Ishikawa (cell line): ENCODE measurements at regions not wholly inside any gene's neighbourhood (a gene's known extent, or its start where the extent isn't known, plus 50 kb on each side); places are given as distances from the start of the nearest gene placed in this dataset.

Experiments
- CEBPB ChIP-seq: IDR thresholded peaks from 2 replicates; pipeline ENCODE4 v1.6.1; 2012
- CREB1 ChIP-seq: IDR thresholded peaks from 2 replicates; pipeline ENCODE4 v1.6.1; 2012; ENCODE audit warnings: low read depth
- EGR1 ChIP-seq: IDR thresholded peaks from 2 replicates; pipeline ENCODE4 v1.6.1; 2012
- EP300 ChIP-seq: IDR thresholded peaks from 2 replicates; pipeline ENCODE4 v1.6.1; 2012; ENCODE audit warnings: borderline replicate concordance
- FOXM1 ChIP-seq: IDR thresholded peaks from 2 replicates; pipeline ENCODE4 v1.6.1; 2012; ENCODE audit warnings: low read depth, borderline replicate concordance
- MAX ChIP-seq: IDR thresholded peaks from 2 replicates; pipeline ENCODE4 v1.6.1; 2012
- NFIC ChIP-seq: IDR thresholded peaks from 2 replicates; pipeline ENCODE4 v1.6.1; 2012
- RAD21 ChIP-seq: IDR thresholded peaks from 2 replicates; pipeline ENCODE4 v1.6.1; 2012; ENCODE audit warnings: low read depth
- REST ChIP-seq: IDR thresholded peaks from 2 replicates; pipeline ENCODE4 v1.6.1; 2012; ENCODE audit warnings: low read depth, mild to moderate bottlenecking
- TAF1 ChIP-seq: IDR thresholded peaks from 2 replicates; pipeline ENCODE4 v1.6.1; 2012; ENCODE audit warnings: low read depth, mild to moderate bottlenecking
- TCF12 ChIP-seq: IDR thresholded peaks from 2 replicates; pipeline ENCODE4 v1.6.1; 2012; ENCODE audit warnings: low read depth
- TEAD4 ChIP-seq: IDR thresholded peaks from 2 replicates; pipeline ENCODE4 v1.6.1; 2012
- USF1 ChIP-seq: IDR thresholded peaks from 2 replicates; pipeline ENCODE4 v1.6.1; 2012
- YY1 ChIP-seq: IDR thresholded peaks from 2 replicates; pipeline ENCODE4 v1.6.1; 2012; ENCODE audit warnings: low read depth
- ZBTB7A ChIP-seq: IDR thresholded peaks from 2 replicates; pipeline ENCODE4 v1.6.1; 2012; ENCODE audit warnings: low read depth

- TF ChIP-seq REST, result no peak
- TF ChIP-seq EP300, result no peak
- no peak for TF ChIP-seq USF1
- TF ChIP-seq TAF1, result no peak
- no peak for TF ChIP-seq CREB1
- TF ChIP-seq RAD21, result no peak
These were observed 78.5 kb downstream of the TNFAIP2 start for GRCh38 chr14:103201801-103202200.

GRCh38 chr14:103204852-103205540 lies 81.7 kb downstream of the TNFAIP2 start:
- TF ChIP-seq MAX (no peak), TEAD4 (no peak), EGR1 (no peak), USF1 (no peak), NFIC (no peak), ZBTB7A (no peak), TCF12 (no peak), REST (no peak), CREB1 (no peak), FOXM1 (no peak), CEBPB (no peak), RAD21 (no peak), EP300 (no peak), YY1 (no peak), TAF1 (no peak)

GRCh38 chr14:103205541-103205906 lies 82.3 kb downstream of the TNFAIP2 start:
- TF ChIP-seq YY1 (no peak), CEBPB (no peak), TEAD4 (no peak), USF1 (no peak), REST (no peak), TAF1 (no peak), MAX (no peak), CREB1 (no peak), FOXM1 (no peak), RAD21 (no peak)

GRCh38 chr14:103206023-103206481 lies 82.8 kb downstream of the TNFAIP2 start:
- TF ChIP-seq TEAD4 (peak; percentile 78), TCF12 (peak; percentile 43; the same call in 1 of the 2 replicates), NFIC (peak; percentile 66), FOXM1 (no peak), MAX (no peak), YY1 (no peak), REST (no peak), CEBPB (peak; percentile 26; the same call in 1 of the 2 replicates), EP300 (peak; percentile 36; the same call in 1 of the 2 replicates)
